Glutamatergic neuron (in vitro differentiated cells): ENCODE measurements at regions not wholly inside any gene's neighbourhood (a gene's known extent, or its start where the extent isn't known, plus 50 kb on each side); places are given as distances from the start of the nearest gene placed in this dataset.
"Not testable (repeated sequence)": the region's sequence is repeated elsewhere in the genome, so short reads cannot be mapped to it uniquely, and the experiment has no call there.

Experiments
- DNase-seq: peaks from one replicate; pipeline ENCODE4 v3.0.0; 2022
- H3K27ac Mint-ChIP-seq: one replicate; pipeline ENCODE4 v1.8.0; 2020; ENCODE audit warnings: mild to moderate bottlenecking, mixed read lengths, inconsistent platforms; ENCODE audit not compliant: unreplicated experiment
- H3K27me3 Mint-ChIP-seq: one replicate; pipeline ENCODE4 v1.8.0; 2020; ENCODE audit warnings: mild to moderate bottlenecking, moderate library complexity, mixed read lengths, inconsistent platforms; ENCODE audit not compliant: unreplicated experiment
- H3K36me3 Mint-ChIP-seq: one replicate; pipeline ENCODE4 v1.8.0; 2020; ENCODE audit warnings: mild to moderate bottlenecking, mixed read lengths, inconsistent platforms; ENCODE audit not compliant: unreplicated experiment
- H3K4me1 Mint-ChIP-seq: one replicate; pipeline ENCODE4 v1.8.0; 2020; ENCODE audit warnings: mild to moderate bottlenecking, low read depth, mixed read lengths, inconsistent platforms; ENCODE audit not compliant: unreplicated experiment
- H3K4me3 Mint-ChIP-seq: one replicate; pipeline ENCODE4 v1.8.0; 2020; ENCODE audit warnings: mild to moderate bottlenecking, mixed read lengths, inconsistent platforms; ENCODE audit not compliant: unreplicated experiment
- H3K9me3 Mint-ChIP-seq: one replicate; pipeline ENCODE4 v1.8.0; 2020; ENCODE audit warnings: mild to moderate bottlenecking, moderate library complexity, mixed read lengths, inconsistent platforms; ENCODE audit not compliant: unreplicated experiment
- CTCF ChIP-seq: fragments of 200-600 bp; sonication (generic); IDR thresholded peaks from one replicate; pipeline ENCODE4 v1.5.0; 2021; ENCODE audit not compliant: partially characterized antibody, unreplicated experiment

GRCh38 chr14:105982664-105983063 lies 456.3 kb downstream of the TMEM121 start:
- Mint-ChIP-seq H3K4me1 (no peaks in the 10 kb centered on the region), H3K9me3 (peaks cover 8% of the 10 kb centered on the region), H3K27me3 (no peaks in the 10 kb centered on the region), H3K36me3 (peaks cover 7% of the 10 kb centered on the region), H3K27ac (no peak overlapping the region), H3K4me3 (no peak overlapping the region)
- no peak for DNase-seq
- no peak for TF ChIP-seq CTCF

- no peaks in the 10 kb centered on the region for H3K36me3 Mint-ChIP-seq
- TF ChIP-seq CTCF = no peak
- H3K27ac Mint-ChIP-seq = no peak overlapping the region
- peaks cover 3% of the 10 kb centered on the region for H3K9me3 Mint-ChIP-seq
- no peak for DNase-seq
- no peaks in the 10 kb centered on the region for H3K4me1 Mint-ChIP-seq
- H3K27me3 Mint-ChIP-seq = no peaks in the 10 kb centered on the region
- H3K4me3 Mint-ChIP-seq = no peak overlapping the region
Observed at GRCh38 chr14:105986894-105987284, 460.5 kb downstream of the TMEM121 start.

GRCh38 chr14:105987563-105987962 lies 461.2 kb downstream of the TMEM121 start:
- TF ChIP-seq CTCF = no peak
- DNase-seq = no peak
- no peak overlapping the region for H3K27ac Mint-ChIP-seq
- no peaks in the 10 kb centered on the region for H3K27me3 Mint-ChIP-seq
- no peak overlapping the region for H3K4me3 Mint-ChIP-seq
- no peaks in the 10 kb centered on the region for H3K36me3 Mint-ChIP-seq
- H3K4me1 Mint-ChIP-seq = no peaks in the 10 kb centered on the region
- H3K9me3 Mint-ChIP-seq = peaks cover 5% of the 10 kb centered on the region

- H3K36me3 Mint-ChIP-seq = no peaks in the 10 kb centered on the region
- H3K27me3 Mint-ChIP-seq = no peaks in the 10 kb centered on the region
- DNase-seq = no peak
- no peak overlapping the region for H3K4me3 Mint-ChIP-seq
- peak overlapping the region; percentile 5 for H3K27ac Mint-ChIP-seq
- H3K9me3 Mint-ChIP-seq = peaks cover 8% of the 10 kb centered on the region
- no peaks in the 10 kb centered on the region for H3K4me1 Mint-ChIP-seq
- no peak for TF ChIP-seq CTCF
Observed at GRCh38 chr14:105989566-105990302, 463.4 kb downstream of the TMEM121 start.

GRCh38 chr14:105991677-105992076 lies 465.3 kb downstream of the TMEM121 start:
- H3K4me3 Mint-ChIP-seq, H3K4me1 Mint-ChIP-seq, H3K27me3 Mint-ChIP-seq, H3K9me3 Mint-ChIP-seq, H3K27ac Mint-ChIP-seq, DNase-seq, H3K36me3 Mint-ChIP-seq: not testable (repeated sequence)
